ENCODE measurements at regions not wholly inside any gene's neighbourhood (a gene's known extent, or its start where the extent isn't known, plus 50 kb on each side); places are given as distances from the start of the nearest gene placed in this dataset.

DNA sequence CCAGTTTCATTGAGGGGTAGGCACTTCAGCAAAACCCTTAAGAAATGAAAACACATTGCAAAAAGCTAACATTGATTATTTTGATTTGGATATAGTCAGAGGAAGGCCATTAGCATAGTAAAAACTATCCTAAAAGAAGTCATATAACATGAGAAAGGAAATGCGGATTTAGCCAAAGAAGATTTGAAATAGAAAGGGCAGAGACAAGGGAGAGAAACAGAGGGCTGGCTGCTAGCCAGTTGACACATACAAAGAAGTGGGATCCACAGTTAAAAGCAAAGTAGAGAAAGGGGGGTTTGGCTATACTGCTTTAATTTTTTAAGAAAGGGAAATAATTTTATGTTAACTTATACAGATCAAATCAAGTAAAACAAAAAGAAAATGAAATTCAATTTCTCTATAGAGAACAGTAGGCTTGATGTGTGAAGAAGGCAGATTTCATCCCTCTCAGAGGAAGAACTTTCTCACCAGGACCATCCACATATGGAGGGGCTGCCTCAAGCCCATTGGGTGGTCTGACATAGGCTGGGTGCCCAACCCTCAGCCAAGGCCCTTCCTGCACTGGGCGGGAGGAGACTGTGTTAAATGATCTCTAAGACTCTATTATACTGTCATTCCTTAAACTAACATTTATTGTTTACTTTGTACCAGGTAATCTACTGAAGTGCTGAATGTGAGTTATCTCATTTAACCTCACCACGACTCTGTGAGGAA is 420.3 kb downstream of the CCDC91 start:
- DNase-seq (ENCODE audit: low spot score) = no peak
- CTCF ChIA-PET = no interaction called here
- Histone ChIP-seq H3K36me3 (ENCODE audit: insufficient read depth, low read length, poor library complexity, severe bottlenecking) (no peaks in the 10 kb centered on the region), H3K27ac (ENCODE audit: low read depth, low read length, poor library complexity, severe bottlenecking) (no peak overlapping the region), H3K9me3 (ENCODE audit: low read depth, low read length, poor library complexity, severe bottlenecking) (peaks cover 9% of the 10 kb centered on the region), H3K4me1 (ENCODE audit: insufficient read depth, low read length, poor library complexity, severe bottlenecking) (no peaks in the 10 kb centered on the region), H3K27me3 (replicated peaks; ENCODE audit: insufficient read depth, low read depth, low read length, poor library complexity) (no peaks in the 10 kb centered on the region), H3K4me3 (ENCODE audit: low read depth, low read length, poor library complexity, severe bottlenecking) (no peak overlapping the region)
- no TSS peak for BruUV-seq (replicated peaks)
- POLR2A ChIA-PET (ENCODE audit: low non-redundant PET) = no interaction called here
- TF ChIP-seq CTCF (conservative IDR thresholded peaks at IDR 0.05; ENCODE audit: low read depth, low read length) (no peak), EZH2 (IDR thresholded peaks at IDR 0.05; ENCODE audit: borderline replicate concordance, low read depth, low read length, poor library complexity, severe bottlenecking) (no peak)
- intact Hi-C loops (cut with micrococcal nuclease; ENCODE audit: unreplicated experiment) = no loop called here

DNA sequence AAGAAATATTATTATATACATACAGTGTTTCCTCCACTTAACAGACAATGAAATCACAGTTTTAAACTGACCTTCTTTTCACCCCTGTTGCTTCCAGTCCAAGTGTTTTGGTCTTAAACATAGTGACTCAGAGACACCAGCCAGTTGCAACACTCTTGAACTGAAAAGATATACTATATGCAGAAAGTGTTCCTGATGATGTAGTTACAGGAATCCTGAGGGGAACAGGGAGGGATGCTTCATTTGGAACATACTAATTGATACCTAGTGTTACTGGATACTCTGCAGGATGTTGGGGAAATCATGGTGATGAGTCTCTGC is 420.8 kb downstream of the CCDC91 start:
- ChIA-PET CTCF (no interaction called here), POLR2A (ENCODE audit: low non-redundant PET) (no interaction called here)
- no TSS peak for BruUV-seq (replicated peaks)
- DNase-seq (ENCODE audit: low spot score) = no peak
- H3K4me1 ChIP-seq (ENCODE audit: insufficient read depth, low read length, poor library complexity, severe bottlenecking) = no peaks in the 10 kb centered on the region
- H3K27ac ChIP-seq (ENCODE audit: low read depth, low read length, poor library complexity, severe bottlenecking) = no peak overlapping the region
- H3K27me3 ChIP-seq (replicated peaks; ENCODE audit: insufficient read depth, low read depth, low read length, poor library complexity) = no peaks in the 10 kb centered on the region
- no peak overlapping the region for H3K4me3 ChIP-seq (ENCODE audit: low read depth, low read length, poor library complexity, severe bottlenecking)
- intact Hi-C loops (cut with micrococcal nuclease; ENCODE audit: unreplicated experiment) = no loop called here
- TF ChIP-seq EZH2 (IDR thresholded peaks at IDR 0.05; ENCODE audit: borderline replicate concordance, low read depth, low read length, poor library complexity, severe bottlenecking) = no peak
- TF ChIP-seq CTCF (conservative IDR thresholded peaks at IDR 0.05; ENCODE audit: low read depth, low read length) = no peak
- H3K36me3 ChIP-seq (ENCODE audit: insufficient read depth, low read length, poor library complexity, severe bottlenecking) = no peaks in the 10 kb centered on the region
- H3K9me3 ChIP-seq (ENCODE audit: low read depth, low read length, poor library complexity, severe bottlenecking) = peaks cover 9% of the 10 kb centered on the region

DNA sequence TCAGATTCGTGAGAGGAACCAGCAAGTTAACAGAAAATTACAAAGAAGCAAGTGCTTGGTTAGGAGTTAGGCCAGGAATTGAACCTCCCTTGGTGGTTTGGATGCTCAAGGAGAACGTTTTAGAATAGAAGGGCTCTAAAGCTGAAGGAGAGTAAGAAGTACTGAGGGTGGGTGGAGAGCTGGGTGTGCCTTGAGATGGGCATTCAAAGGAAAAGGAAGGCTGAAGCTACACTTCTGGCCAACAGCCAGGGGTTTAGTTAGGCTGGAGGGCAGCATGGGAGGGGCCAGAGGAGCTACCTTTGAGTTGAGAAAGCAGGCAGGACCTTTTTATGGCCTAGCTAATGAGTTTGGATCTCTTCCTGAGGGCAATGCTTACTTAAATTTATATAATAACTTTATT is 421.2 kb downstream of the CCDC91 start:
- no TSS peak for BruUV-seq (replicated peaks)
- Histone ChIP-seq H3K9me3 (ENCODE audit: low read depth, low read length, poor library complexity, severe bottlenecking) (peaks cover 9% of the 10 kb centered on the region), H3K27ac (ENCODE audit: low read depth, low read length, poor library complexity, severe bottlenecking) (no peak overlapping the region), H3K4me1 (ENCODE audit: insufficient read depth, low read length, poor library complexity, severe bottlenecking) (no peaks in the 10 kb centered on the region), H3K36me3 (ENCODE audit: insufficient read depth, low read length, poor library complexity, severe bottlenecking) (no peaks in the 10 kb centered on the region), H3K4me3 (ENCODE audit: low read depth, low read length, poor library complexity, severe bottlenecking) (no peak overlapping the region), H3K27me3 (replicated peaks; ENCODE audit: insufficient read depth, low read depth, low read length, poor library complexity) (no peaks in the 10 kb centered on the region)
- intact Hi-C loops (cut with micrococcal nuclease; ENCODE audit: unreplicated experiment) = no loop called here
- DNase-seq (ENCODE audit: low spot score) = no peak
- POLR2A ChIA-PET (ENCODE audit: low non-redundant PET) = no interaction called here
- CTCF ChIA-PET = no interaction called here
- no peak for TF ChIP-seq CTCF (conservative IDR thresholded peaks at IDR 0.05; ENCODE audit: low read depth, low read length)
- no peak for TF ChIP-seq EZH2 (IDR thresholded peaks at IDR 0.05; ENCODE audit: borderline replicate concordance, low read depth, low read length, poor library complexity, severe bottlenecking)
